HG03135 (cell line): ENCODE measurements at regions not wholly inside any gene's neighbourhood (a gene's known extent, or its start where the extent isn't known, plus 50 kb on each side); places are given as distances from the start of the nearest gene placed in this dataset.
"Not testable (repeated sequence)": the region's sequence is repeated elsewhere in the genome, so short reads cannot be mapped to it uniquely, and the experiment has no call there.

ENCODE experiments used
- ATAC-seq: cut with Tn5 transposase; IDR thresholded peaks from one replicate; pipeline ENCODE4 v1.9.1; 2021; ENCODE audit warnings: mild to moderate bottlenecking, moderate library complexity; ENCODE audit not compliant: unreplicated experiment

DNA sequence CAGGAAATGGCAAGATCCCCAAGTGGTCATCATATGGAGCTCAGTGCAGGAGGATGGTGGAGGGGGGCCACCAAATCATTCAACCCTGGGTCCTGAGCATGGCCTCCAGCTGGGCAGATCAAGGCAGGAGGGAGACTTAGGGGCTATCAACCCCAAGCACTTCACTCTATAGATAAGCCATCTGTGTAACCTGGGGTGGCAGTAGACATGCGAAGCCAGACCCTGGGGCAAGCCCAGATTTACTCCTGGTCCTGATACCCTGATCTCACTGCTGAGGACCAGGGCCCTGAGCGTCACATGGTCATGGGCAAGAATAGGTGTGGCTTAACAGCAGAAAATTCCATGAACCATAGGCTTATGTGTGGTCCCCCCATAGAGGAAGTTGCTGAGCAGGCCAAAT lies 173.0 kb upstream of the ADCY1 start:
- ATAC-seq = no peak

DNA sequence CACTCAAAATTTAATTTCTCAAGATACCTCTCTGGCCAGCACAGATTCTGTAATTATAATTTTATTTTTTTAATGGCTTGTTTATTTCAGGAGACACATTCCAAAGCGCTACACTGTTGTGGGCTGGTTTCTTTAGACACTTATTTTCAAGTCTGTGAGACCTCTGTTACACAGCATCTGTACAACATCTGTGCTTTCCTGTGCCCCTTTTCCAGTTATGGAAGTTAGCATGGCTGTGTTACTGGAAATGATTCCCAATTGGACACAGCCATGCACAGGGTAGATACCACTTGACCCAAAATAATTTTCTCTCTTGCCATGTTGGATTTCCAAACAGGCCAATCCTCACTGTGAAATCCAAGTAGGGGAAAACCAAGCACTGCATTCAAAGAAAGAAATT lies 172.3 kb upstream of the ADCY1 start:
- no peak for ATAC-seq

DNA sequence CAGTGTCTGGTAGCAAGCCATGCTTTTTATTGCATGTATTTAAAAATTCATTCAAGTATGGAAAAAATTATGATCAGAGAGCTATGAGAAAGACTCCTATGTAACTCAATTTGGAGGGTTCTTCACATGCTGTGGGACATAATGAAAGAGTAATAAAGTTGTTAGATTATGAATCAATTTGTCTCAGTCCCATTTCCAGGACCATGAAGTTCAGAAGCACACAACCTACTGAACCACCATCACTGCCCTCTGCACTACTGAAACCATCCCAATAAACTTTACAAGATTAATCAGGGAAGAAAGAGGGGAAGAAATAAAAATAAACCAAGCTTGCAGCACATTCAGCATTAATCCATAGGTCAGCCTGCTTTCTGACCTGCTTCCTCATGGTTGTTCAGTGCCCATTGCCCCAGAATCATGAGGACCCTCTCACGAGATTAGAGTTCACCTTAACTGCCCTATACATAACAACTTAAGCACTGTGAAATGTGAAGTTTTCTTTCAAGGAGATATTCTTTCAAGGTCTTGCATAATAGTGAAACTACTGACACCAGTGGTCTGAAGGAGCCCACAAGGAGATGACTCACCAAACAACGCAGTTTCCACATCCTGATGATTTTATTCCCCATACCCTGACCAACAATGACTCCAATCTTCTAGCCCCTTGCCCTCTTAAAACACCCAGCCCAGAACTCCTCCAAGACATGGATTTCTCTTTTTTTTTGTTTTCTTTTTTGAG lies 171.5 kb upstream of the ADCY1 start:
- no peak for ATAC-seq

DNA sequence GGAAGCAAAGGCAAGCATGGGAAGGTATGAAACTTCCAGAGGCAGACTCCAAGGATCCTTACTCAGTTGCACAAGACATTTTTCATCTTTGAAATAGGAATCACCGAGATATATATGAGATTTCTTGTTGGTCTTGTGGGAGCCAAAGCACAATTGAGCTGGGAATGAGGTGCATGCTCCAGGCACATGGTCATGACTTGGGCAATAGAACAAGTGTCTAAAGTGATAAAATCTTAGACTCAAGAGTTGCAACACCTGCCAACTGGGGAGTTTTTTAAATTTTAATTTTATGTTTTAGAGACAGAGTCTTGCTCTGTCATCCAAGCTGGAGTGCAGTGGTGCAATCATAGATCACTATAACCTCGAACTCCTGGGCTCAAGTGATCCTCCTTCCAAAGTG lies 169.5 kb upstream of the ADCY1 start:
- no peak for ATAC-seq

DNA sequence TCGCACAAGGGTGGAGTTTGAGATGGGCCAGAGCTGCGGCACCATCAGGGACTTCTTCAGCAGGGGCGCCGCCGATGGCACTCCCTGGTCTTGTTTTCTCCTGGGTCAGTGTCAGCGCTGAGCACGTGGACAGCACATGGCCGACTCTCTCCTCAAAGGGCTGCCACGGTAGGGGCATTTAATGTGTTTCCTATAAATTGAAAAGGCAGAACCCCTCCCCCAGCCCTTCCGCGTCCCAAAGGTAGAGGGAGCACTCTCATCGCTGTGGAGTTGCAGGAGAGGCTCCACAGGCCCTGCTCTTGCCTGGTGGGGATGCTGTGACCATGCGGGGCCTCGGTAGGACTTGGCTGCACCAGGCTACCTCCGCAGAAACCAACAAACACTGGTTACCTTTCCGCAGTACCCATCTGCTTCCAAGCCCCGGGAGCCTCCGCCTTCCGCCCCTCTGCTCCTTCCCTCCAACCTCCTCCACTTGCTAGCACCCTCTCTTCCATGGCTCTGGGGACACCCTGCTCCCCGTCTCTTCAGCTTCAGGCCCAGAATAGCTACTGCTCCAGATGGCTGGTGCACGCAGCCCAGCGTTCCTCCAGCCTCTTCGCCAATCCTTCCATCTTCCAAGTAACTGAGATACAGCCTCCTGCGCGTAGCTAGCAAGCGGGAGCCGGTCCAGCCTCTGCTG lies 166.3 kb upstream of the ADCY1 start:
- ATAC-seq = no peak

DNA sequence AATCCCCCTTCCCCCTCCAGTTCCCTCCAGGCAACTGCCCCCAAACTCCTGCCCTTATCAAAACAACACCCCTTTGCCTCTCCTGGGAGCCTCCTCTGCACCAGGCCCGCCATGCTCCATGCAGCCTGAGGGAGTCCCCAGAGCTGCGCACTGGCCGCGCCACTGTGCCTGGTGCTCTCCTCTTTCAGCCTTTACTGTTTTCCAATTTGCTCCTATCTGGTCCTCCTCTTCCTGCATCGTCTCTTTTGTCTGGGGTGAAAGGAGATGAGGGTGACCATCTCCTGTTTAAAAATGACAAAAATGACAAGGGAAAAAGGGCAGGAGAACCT lies 165.8 kb upstream of the ADCY1 start:
- no peak for ATAC-seq

DNA sequence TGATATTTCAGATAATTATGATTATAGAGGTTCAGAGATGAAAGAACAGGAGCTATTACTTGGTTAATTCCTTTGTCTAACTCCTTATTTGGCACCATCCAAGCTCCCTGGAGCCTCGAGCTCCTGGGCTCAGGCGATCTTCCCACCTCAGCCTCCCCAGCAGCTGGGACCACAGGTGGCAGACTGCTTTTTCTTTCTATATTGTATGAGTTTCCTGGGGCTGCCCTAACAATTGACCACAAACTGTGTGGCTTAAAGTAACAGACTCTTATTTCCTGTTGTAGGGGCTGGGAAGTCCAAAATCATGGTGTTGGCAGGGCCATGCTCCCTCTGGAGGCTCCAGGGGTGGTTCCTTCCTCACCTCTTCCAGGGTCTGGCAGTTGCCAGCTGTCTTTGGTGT lies 163.3 kb upstream of the ADCY1 start:
- ATAC-seq = no peak

DNA sequence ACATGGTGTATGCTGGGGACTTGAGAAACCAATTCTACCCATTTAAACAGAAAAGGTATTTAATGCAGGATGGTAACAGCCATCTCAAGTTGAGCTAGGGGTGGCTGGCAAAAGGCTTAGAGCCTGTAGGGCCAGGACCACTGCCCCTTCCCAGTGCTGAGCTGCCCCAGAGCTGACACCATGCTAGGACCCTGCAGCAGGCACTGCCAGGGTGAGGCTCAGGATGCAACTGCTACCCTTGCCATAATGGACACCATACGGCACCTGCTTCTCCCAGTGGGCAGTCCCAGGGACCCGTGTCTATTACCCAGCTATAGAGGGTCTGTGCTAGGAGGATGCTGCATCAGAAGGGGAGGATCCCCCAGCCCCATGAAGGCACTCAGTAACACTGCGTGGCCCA lies 160.7 kb upstream of the ADCY1 start:
- ATAC-seq = no peak

DNA sequence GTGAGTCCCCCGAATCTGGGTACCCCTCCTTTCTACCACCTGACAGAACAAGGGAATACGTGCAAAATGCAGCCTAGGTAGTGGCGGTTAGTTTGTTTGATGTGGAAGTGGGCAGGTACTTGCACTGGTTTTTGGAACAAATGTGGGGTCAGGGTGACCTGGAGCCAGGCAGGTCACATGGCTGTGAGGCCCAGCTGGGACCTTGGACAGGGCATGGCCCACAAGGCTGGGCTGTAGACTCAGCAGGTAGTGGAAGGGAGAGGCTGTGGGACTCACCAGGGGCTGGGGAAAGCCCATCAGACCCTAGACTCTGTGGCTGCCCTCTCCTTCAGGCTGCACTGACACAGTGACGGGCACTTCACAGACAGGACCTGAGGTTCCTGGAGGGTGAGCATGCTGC lies 159.9 kb upstream of the ADCY1 start:
- ATAC-seq = no peak

DNA sequence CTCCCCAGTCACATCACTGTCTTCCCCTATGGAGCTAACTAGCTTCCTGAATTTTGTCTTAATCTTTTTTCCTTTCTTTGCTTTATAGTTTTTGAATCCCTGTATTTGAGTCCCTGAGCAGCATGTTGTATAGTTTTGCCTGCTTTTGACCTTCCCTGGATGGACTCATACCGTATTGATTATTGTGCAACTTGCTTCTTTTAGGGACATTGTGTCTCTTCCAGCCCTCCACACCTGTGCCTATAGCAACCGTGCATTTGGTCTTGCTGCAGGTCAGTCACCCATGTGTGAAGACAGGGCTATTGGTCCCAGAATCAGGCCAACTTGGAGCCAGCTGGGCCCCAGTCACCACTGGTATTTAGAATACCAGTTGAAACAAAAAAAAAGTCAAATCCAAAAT lies 158.9 kb upstream of the ADCY1 start:
- ATAC-seq = no peak

DNA sequence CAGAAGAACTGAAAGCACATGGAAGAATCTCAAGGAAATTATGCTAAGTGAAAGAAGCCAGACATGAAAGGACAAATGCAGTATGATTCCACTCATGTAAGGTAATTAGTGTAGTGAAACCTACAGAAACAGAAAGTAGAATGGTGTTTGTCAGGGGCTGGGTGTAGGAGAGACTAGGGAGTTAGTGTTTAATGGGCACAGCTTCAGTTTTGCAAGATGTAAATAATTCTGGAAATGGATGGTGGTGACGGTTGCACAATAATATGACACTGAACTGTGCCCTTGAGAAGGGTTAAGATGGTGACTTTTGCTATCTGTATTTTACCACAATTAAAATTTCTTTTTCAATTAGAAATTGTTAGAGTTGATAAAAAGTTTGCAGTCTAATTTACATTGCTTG lies 157.3 kb upstream of the ADCY1 start:
- no peak for ATAC-seq

DNA sequence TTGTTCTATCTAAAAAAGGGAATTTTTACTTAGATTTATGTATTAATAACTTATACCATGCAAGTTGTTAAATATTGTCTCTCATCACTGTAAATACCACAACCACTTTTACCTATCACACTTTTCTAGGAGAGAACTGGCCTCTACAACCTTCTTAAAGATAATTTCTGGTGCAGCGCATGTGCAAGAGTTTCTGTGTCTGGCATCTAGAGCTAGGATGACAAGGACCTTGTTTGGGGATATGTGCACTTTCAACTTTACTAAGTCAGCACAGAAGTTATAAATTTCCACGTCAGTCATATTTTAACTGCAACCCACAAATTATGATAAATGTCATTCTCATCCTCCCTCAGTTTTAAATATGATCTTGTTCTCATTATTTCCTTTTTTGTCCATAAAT lies 156.9 kb upstream of the ADCY1 start:
- no peak for ATAC-seq

DNA sequence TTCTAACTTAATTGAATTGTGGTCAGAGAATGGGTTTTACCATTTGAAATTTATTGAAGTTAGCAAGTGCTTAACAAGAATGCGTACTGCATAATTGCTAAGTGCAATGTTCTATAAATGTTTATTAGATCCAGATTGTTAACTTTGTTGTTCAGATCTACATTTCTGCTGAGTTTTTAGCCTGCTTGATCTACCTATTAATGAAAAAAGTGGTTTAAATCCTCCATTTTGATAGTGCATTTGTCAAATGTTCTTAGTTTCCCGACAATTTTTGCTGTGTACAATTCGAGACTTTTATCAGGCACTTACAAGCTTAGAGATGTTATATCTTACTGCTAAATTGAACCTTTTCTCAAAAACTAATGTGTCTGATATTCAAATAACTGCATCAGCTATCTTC lies 156.4 kb upstream of the ADCY1 start:
- ATAC-seq = no peak

DNA sequence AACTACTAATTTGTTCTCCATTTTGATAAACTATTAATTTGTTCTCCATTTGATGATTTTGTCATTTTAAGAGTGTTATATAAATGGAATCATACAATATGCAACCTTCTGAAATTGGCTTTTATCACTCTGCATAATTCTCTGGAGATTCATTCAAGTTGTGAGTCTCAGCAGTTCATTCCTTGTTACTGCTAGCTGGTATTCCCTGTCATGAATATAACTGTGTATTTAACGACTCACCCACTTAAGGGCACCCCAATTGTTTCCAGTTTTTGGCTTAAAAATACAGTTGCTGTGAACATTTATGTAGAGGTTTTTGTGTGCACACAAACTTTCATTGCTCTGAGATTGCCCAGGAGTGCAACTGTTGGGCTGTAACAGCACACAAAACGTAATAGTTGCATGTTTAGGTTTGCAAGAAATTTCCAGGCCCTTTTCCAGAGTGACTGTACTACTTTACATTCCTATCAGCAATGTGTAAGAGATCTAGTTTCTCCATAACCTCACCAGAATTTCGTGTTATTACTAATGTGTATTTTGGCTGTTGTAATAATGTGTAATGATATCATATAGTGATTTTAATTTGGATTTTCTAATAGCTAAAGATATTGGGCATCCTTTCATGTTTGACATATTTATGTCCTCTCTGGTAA lies 153.2 kb upstream of the ADCY1 start:
- no peak for ATAC-seq

DNA sequence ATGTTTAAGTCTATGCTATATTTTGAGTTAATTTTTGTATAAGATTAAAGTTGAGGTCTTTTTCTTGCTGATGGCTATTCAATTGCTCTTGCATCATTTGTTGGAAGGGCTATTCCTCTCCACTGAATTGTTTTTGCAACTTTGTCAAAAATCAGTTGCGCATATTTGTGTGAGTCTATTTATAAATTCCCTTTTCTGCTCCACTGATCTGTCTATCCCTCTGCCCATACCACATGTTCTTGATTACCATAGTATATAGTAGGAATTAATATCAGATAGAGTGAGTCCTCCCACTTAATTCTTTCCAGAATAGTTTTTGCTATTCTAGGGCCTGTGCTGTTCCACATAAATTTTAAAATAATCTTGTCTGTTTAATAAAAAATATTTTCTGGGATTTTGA lies 152.4 kb upstream of the ADCY1 start:
- ATAC-seq = no peak

DNA sequence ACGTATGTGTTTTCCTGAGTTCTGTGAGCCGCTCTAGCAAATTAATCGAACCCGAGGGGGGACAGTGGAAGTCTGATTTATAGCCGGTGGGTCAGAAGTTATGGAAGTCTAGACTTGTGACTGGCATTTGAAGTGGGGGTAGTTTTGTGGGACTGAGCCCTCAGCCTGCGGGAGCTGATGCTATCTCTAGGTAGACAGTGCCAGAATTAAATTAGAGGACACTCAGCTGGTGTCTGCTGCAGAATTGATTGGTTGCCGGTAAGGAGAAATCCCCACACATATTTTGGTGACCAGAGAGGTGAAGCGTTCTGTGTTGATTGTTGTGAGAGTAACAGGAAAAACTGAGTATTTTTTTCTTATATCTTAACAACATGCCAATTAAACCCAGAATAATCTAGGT lies 143.8 kb upstream of the ADCY1 start:
- ATAC-seq = no peak

DNA sequence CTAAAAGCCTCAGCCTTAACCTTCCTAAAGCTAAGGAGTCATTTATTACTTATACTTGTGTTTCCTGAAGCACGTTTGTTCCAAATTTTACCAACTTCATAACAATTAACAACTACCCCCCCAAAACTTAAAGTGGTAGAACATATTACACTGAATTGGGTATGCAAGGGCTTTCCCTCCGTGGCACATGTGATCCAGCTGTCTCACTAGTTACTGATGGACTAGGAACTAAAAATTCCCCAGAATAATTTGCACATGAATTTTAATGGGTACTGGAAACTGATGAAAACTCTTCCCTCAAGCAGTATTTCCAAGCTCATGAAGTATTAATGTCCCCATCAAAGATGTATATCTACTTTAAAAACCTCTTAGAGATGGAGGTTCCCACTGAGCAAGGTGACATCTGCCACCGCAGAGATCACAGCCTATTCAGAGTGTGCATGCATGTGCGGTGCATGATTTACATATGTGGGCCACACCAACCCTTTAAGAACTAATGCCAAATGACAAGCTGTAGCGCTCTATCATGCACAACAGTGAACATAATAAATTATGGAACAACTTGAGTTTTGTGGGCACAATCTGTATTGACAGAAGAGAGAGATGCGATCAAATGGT lies 139.9 kb upstream of the ADCY1 start:
- no peak for ATAC-seq

DNA sequence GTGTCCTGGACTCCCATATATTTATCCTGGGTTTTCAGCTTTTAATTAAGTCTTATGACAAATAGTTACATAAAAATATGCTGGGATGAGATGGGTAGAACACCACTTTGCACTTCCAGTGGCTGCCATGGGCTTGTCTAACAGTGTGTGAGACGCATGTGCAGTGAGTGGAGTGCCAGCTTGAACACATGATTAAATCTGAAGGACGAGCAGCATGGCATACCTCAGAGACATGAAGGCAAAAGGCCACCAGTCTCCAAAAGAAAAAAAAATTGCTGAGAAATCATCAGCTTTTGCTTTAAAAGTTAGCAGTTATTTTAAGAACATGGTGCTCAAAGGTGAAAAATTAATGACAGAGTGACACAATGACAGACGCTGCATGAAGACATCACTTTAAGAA lies 139.0 kb upstream of the ADCY1 start:
- no peak for ATAC-seq

DNA sequence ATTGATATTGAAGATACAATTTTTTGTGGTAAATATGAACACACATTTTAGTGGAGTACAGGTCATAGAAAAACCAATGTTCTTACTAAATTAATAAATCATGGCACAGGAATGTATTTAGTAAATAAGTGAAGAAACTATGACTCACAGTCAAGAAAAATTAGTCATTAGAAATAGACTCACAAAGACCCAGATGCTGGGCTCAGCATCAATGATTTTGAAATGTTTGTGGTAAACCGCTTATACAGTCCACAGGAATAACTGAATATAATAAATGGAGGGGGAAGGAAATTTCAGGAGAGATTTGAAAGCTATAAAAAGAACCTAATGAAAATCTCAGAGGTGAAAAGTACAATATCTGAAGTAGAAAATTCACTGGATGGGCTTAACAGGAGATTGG lies 138.3 kb upstream of the ADCY1 start:
- no peak for ATAC-seq

DNA sequence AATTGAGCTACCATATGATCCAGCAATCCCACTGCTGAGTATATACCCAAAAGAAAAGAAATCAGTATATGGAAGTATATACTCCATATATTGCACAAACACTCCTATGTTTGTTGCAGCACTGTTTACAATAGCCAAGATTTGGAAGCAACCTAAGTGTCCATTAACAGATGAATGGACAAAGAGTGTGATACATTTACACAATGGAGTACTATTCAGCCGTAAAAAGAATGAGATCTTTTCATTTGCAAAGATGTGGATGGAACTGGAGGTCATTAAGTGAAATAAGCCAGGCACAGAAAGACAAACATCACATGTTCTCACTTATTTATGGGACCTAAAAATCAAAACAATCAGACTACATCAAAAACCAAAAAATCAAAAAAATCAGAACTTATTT lies 133.4 kb upstream of the ADCY1 start:
- not testable (repeated sequence) for ATAC-seq

DNA sequence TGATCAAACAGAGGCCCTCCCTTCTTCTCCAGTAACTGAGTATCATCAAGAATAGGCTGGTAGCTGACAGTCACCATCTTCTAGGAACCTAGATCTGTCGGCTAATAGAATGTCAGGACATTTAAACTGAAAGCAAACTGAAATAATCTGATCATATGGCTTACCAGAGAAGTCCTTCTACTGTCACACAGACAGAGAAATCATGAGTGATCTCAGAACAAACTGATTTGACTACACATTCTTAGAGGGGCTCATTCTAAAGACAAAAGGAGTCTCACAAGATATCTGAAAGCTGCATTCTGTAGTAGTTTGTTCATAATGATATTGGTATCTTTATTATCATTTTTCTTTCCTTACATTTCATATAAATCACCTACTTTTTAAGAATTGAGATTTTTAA lies 130.9 kb upstream of the ADCY1 start:
- no peak for ATAC-seq
